ENCODE measurements at regions not wholly inside any gene's neighbourhood (a gene's known extent, or its start where the extent isn't known, plus 50 kb on each side); places are given as distances from the start of the nearest gene placed in this dataset.

- DNase-seq, result no peak
These were observed 53.9 kb upstream of the AKT3 start for GRCh38 chr1:243903895-243904294.

GRCh38 chr1:243903041-243903440 is 53.0 kb upstream of the AKT3 start:
- no peak for DNase-seq

DNA sequence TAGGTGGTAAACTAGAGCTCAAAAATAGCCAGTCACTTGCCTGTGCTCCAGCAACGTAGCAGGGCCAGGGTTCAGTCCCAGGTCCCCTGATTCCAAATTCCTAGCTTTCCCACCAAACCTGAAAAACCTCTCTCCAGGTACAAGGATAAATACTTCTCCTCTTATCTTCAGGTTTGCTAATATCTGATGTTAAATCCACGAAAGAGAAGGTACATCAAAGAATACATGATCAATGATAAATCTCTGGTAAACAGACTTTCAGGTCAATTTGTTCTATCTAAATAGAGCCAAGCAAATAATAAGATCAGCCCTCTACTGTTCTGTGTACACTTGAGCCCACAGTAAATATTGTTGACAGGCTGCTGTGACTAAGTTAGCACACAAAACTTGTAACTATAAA is 52.1 kb upstream of the AKT3 start:
- DNase-seq, result no peak
